AG04450 (cell line): ENCODE measurements at regions not wholly inside any gene's neighbourhood (a gene's known extent, or its start where the extent isn't known, plus 50 kb on each side); places are given as distances from the start of the nearest gene placed in this dataset.

Experiments
- CTCF ChIA-PET: fragments of 300-600, 350-600 bp; formaldehyde crosslinking; extraction: SDS; loops from one replicate; lab custom pipeline; 2022; ENCODE audit warnings: antibody characterized with exemption, inconsistent platforms; lab: Charles Lee
- POLR2A ChIA-PET: fragments of 350-600 bp; formaldehyde crosslinking; extraction: SDS; loops from one replicate; lab custom pipeline; 2021; ENCODE audit warnings: antibody characterized with exemption, inconsistent platforms; lab: Yijun Ruan, JAX
- DNase-seq: peaks from one replicate; pipeline ENCODE4 v3.0.0-alpha.2; 2011; ENCODE audit warnings: low read depth, low spot score
- H3K27ac ChIP-seq: one replicate; pipeline ENCODE4 v1.5.1; 2012; ENCODE audit warnings: low read depth, low read length, control low read depth
- H3K27me3 ChIP-seq: one replicate; pipeline ENCODE4 v1.6.0; 2012; ENCODE audit warnings: low read length; ENCODE audit not compliant: control insufficient read depth, insufficient read depth
- H3K4me3 ChIP-seq: 2 replicates; pipeline ENCODE4 v1.5.1; 2011; ENCODE audit warnings: mild to moderate bottlenecking, low read depth, low read length, control low read depth
- H3K9me3 ChIP-seq: 2 replicates; pipeline ENCODE4 v1.5.1; 2012; ENCODE audit warnings: low read length; ENCODE audit not compliant: control insufficient read depth, insufficient read depth
- TF ChIP-seq, protein P1 (sequence below): IDR thresholded peaks from 2 replicates; pipeline ENCODE4 v1.5.1; 2011; ENCODE audit warnings: low read depth, low read length, control low read depth, inconsistent platforms

DNA sequence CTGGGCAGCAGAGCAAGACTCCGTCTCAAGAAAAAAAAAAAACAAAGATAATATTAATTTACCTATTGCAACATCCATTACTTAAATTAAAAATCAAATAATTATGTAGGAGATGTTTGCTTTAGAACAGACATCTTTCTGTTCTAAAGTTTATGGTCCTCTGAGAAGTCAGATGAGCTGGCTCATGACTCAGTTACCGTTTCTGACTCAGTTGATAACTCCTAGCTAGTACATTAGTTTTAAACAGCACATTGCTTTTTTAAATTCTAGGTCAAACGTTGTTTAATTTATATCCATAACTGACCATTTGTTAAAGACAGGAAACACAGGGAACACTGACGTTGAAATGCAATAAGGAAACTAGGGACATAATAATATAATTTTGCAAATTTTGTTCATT lies 162.7 kb downstream of the ETV1 start:
- Histone ChIP-seq H3K27ac (no peak overlapping the region), H3K9me3 (no peaks in the 10 kb centered on the region), H3K4me3 (no peak overlapping the region), H3K27me3 (no peaks in the 10 kb centered on the region)
- TF ChIP-seq, protein P1, sequence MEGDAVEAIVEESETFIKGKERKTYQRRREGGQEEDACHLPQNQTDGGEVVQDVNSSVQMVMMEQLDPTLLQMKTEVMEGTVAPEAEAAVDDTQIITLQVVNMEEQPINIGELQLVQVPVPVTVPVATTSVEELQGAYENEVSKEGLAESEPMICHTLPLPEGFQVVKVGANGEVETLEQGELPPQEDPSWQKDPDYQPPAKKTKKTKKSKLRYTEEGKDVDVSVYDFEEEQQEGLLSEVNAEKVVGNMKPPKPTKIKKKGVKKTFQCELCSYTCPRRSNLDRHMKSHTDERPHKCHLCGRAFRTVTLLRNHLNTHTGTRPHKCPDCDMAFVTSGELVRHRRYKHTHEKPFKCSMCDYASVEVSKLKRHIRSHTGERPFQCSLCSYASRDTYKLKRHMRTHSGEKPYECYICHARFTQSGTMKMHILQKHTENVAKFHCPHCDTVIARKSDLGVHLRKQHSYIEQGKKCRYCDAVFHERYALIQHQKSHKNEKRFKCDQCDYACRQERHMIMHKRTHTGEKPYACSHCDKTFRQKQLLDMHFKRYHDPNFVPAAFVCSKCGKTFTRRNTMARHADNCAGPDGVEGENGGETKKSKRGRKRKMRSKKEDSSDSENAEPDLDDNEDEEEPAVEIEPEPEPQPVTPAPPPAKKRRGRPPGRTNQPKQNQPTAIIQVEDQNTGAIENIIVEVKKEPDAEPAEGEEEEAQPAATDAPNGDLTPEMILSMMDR: no peak
- no peak for DNase-seq
- ChIA-PET CTCF (interaction anchor here (0.7 kb wide), 1 partner anchor 738 kb away, joined by 3 read pairs; no protein-coding TSS in a partner anchor), POLR2A (no interaction called here)

DNA sequence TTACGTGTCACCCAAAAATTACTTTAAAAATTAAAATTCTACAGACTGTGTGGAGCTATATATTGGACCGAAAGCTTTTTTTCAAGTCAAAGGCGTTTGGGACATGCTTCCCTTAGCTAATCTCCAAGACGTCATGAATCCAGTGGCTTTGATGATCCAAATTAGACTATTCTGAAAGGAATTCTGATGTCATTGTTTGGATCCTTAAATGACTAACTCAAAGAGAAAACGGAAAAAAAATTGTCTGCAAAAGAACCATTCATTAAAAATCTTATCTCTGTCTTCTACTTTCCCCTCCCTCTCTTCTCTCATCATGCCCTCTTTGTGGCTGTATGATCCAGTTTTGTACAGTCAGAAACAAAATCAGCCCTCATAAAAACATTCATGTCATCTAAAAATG lies 161.8 kb downstream of the ETV1 start:
- CTCF ChIA-PET: no interaction called here
- Histone ChIP-seq H3K9me3 (no peaks in the 10 kb centered on the region), H3K27me3 (no peaks in the 10 kb centered on the region), H3K4me3 (no peak overlapping the region), H3K27ac (no peak overlapping the region)
- POLR2A ChIA-PET: no interaction called here
- TF ChIP-seq, protein P1: no peak
- no peak for DNase-seq

GRCh38 chr7:13829231-13829630 lies 160.2 kb downstream of the ETV1 start:
- no peak overlapping the region for H3K27ac ChIP-seq
- TF ChIP-seq, protein P1: no peak
- ChIA-PET POLR2A (interaction anchor here (0.7 kb wide), 1 partner anchor 162 kb away, joined by 3 read pairs; no protein-coding TSS in a partner anchor), CTCF (no interaction called here)
- H3K4me3 ChIP-seq: no peak overlapping the region
- DNase-seq: no peak
- no peaks in the 10 kb centered on the region; the same call in 1 of the 2 replicates for H3K9me3 ChIP-seq
- H3K27me3 ChIP-seq: no peaks in the 10 kb centered on the region

DNA sequence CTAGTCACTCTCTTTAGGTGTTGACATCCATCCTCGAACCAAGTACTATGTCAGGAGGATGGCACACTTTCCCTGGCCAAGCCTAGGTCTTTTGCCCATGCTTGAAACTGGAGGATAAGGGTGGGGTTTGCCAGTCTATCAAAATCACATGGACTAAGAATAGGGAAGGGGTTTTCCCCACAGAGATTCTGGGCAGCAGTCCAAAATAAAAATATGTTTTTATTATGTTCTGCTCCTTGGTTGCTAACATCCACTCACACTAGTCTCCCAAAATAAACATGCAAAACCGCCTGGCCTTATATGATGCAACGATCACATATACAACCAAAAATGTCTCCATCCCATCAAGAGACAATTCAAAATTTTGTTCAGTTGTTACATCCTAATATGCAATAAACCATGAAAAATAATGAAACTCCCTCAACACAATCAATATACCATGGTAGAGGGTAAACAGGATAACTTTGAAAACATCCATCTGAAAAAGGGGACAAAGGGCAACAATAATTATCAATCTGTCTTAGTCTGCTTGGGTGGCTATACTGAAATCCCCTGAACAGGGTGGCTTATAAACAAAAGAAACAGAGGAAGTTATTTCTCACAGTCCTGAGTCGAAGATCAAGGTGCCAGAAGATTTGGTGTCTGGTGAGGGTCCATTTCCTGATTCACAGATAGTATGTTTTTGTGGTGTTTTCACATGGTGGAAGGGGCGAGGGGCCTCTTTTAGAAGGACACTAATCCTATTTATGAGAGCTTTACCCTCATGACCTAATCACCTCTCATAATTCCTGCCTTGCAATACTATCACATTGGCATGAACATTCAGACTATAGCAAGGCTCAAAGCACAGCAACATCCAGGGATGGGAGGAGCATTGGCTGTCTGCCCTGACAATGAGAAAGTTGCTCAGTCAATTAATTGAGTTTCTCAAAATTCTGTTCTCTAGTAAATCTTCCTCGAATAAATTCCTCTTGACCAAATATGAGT lies 159.3 kb downstream of the ETV1 start:
- H3K27ac ChIP-seq: no peak overlapping the region
- no peaks in the 10 kb centered on the region; the same call in 1 of the 2 replicates for H3K9me3 ChIP-seq
- TF ChIP-seq, protein P1: no peak
- no peak overlapping the region for H3K4me3 ChIP-seq
- POLR2A ChIA-PET: no interaction called here
- peak; percentile 61 for DNase-seq
- CTCF ChIA-PET: no interaction called here
- H3K27me3 ChIP-seq: no peaks in the 10 kb centered on the region

- POLR2A ChIA-PET: no interaction called here
- Histone ChIP-seq H3K27ac (no peak overlapping the region), H3K27me3 (no peaks in the 10 kb centered on the region), H3K4me3 (no peak overlapping the region), H3K9me3 (no peaks in the 10 kb centered on the region; the same call in 1 of the 2 replicates)
- no peak for DNase-seq
- CTCF ChIA-PET: no interaction called here
- TF ChIP-seq, protein P1: no peak
Measured at GRCh38 chr7:13832346-13832745, 157.1 kb downstream of the ETV1 start.
